Thoracic aorta (tissue), 2 donors: ENCODE measurements at regions not wholly inside any gene's neighbourhood (a gene's known extent, or its start where the extent isn't known, plus 50 kb on each side); places are given as distances from the start of the nearest gene placed in this dataset.
A peak's percentile ranks its signal among the peaks of the same experiment; 100 is the strongest.

Source experiments
- ATAC-seq: fragments of 150-250 bp; one replicate; pipeline ENCODE4 v1.8.0; 2017; ENCODE audit warnings: low read depth; ENCODE audit not compliant: insufficient number of reproducible peaks, low FRiP score
- DNase-seq: peaks from one replicate; pipeline ENCODE4 v3.0.0-alpha.2; 2020; ENCODE audit warnings: low spot score
- H3K27ac ChIP-seq, 2 donors: fragments of 200-600 bp; sonication (generic); 1 replicate in 1 of 2; 2 replicates in 1 of 2; pipeline ENCODE4 v1.5.1; 2016; ENCODE audit warnings: mild to moderate bottlenecking in 2 of 2, moderate library complexity in 2 of 2
- H3K27me3 ChIP-seq: fragments of 200-600 bp; sonication (generic); replicated peaks from 2 replicates; pipeline ENCODE4 v1.6.0; 2016; ENCODE audit warnings: mild to moderate bottlenecking; ENCODE audit not compliant: insufficient read depth
- H3K36me3 ChIP-seq: fragments of 200-600 bp; sonication (generic); one replicate; pipeline ENCODE4 v1.5.1; 2016
- H3K4me1 ChIP-seq, 2 donors: fragments of 200-600 bp; sonication (generic); 1 replicate in 1 of 2; 2 replicates in 1 of 2; pipeline versions ENCODE4 v1.5.1 to v1.6.0; 2016; ENCODE audit warnings: low read depth in 2 of 2, mild to moderate bottlenecking in 1 of 2; ENCODE audit not compliant: control insufficient read depth in 1 of 2
- H3K4me3 ChIP-seq: fragments of 200-600 bp; sonication (generic); 2 replicates; pipeline ENCODE4 v1.5.1; 2016; ENCODE audit warnings: mild to moderate bottlenecking
- H3K9me3 ChIP-seq: fragments of 200-600 bp; sonication (generic); 2 replicates; pipeline ENCODE4 v1.5.1; 2016
- TF ChIP-seq, protein P1 (sequence below): fragments of 200-600 bp; sonication (generic); IDR thresholded peaks from one replicate; pipeline ENCODE4 v1.5.1; 2019; ENCODE audit warnings: antibody characterized with exemption

DNA sequence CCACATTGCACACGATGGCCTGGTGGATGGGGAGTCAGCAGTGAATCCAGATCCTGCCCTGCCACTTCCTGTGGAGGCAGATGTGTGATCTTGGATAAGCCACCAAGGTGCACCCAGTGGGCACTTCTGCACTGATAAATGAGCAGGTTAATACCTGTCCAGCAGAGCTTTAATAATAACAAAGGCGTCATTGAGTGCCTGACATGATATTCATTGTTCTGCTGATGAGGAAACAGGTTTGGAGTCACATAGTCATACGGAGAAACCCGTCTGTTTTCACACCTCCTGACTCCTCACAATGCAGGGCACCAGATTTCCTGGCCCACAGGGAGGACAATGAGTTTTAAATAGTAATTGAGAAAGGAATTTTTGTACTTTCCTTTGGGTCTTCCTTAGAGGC, 324.6 kb upstream of the CDH5 start:
- Histone ChIP-seq H3K4me1 (peaks cover 5 to 15% of the 10 kb centered on the region in 2 donors), H3K27me3 (no peaks in the 10 kb centered on the region), H3K27ac (no peak overlapping the region), H3K4me3 (no peak overlapping the region), H3K9me3 (no peaks in the 10 kb centered on the region), H3K36me3 (no peaks in the 10 kb centered on the region)
- DNase-seq, result no peak
- TF ChIP-seq, protein P1, sequence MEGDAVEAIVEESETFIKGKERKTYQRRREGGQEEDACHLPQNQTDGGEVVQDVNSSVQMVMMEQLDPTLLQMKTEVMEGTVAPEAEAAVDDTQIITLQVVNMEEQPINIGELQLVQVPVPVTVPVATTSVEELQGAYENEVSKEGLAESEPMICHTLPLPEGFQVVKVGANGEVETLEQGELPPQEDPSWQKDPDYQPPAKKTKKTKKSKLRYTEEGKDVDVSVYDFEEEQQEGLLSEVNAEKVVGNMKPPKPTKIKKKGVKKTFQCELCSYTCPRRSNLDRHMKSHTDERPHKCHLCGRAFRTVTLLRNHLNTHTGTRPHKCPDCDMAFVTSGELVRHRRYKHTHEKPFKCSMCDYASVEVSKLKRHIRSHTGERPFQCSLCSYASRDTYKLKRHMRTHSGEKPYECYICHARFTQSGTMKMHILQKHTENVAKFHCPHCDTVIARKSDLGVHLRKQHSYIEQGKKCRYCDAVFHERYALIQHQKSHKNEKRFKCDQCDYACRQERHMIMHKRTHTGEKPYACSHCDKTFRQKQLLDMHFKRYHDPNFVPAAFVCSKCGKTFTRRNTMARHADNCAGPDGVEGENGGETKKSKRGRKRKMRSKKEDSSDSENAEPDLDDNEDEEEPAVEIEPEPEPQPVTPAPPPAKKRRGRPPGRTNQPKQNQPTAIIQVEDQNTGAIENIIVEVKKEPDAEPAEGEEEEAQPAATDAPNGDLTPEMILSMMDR, result no peak
- ATAC-seq, result no peak

DNA sequence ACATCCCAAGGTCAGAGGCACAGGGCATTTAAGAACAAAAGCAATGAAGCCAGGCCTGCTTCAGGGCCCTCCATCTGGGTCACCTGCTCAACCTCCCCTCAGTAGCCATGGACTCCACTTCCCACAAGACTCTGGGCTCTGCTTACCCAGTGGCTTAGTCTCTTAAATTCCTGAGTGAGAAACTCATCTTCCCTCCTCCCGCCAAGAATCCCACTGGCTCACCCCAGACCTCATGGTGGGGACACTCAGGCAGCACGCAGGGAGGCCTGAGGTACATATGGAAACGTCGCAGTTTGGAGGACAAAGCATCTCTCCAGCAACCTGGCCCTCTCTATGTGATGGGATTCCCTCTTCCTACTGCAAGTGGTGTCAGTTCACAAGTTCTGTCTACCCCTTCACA, 326.7 kb upstream of the CDH5 start:
- Histone ChIP-seq H3K9me3 (no peaks in the 10 kb centered on the region), H3K4me1 (peaks cover 15 to 32% of the 10 kb centered on the region in 2 donors), H3K27ac (no peak overlapping the region), H3K36me3 (no peaks in the 10 kb centered on the region), H3K27me3 (no peaks in the 10 kb centered on the region), H3K4me3 (no peak overlapping the region)
- no peak for DNase-seq
- TF ChIP-seq, protein P1, result no peak
- no peak for ATAC-seq

DNA sequence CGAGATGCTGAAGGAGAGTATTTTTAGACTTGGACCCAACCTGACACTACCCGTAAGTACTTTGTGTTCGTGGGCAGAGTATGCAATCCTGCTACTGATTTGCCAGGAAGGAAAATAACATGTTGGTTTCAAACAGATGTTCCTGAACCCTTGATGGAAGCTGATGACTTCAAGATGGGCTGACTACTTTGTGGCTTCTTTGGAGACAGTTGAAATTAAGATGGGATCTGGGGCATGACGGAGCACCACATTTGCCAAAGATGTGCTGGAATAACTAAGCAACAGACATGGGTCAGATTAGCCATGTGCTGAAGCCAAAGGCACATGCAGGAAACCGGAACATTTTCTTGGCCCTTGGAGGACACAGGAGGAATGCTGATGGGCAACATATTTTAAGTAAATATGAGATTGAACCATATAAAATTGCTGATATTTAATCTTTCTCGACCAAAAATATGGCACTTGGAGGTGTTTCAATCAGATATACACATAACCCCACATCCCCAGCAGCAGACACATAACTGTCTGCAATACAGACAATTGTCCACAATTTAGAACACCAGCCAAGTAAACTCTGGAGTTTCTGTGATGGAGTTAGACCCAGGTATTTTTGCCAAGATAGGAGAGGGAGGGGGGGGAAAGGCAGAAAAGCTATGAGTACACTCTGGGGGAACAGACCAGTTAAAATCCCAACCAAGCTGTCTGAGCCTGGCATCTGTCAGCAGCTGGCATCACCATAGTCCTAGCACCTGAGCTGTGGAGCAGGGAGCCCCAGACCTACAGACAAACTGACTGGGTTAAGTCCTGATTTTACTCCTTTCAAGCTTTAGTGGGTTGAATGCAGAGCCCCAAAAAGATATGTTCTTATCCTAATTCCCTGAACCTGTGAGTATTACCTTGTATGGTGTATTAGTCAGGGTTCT, 329.4 kb upstream of the CDH5 start:
- Histone ChIP-seq H3K9me3 (no peaks in the 10 kb centered on the region), H3K36me3 (no peaks in the 10 kb centered on the region), H3K4me1 (peaks cover 15 to 32% of the 10 kb centered on the region in 2 donors), H3K4me3 (peak overlapping the region; percentile 8), H3K27ac (peak overlapping the region; percentile 31), H3K27me3 (no peaks in the 10 kb centered on the region)
- TF ChIP-seq, protein P1, result no peak
- DNase-seq, result no peak
- no peak for ATAC-seq

DNA sequence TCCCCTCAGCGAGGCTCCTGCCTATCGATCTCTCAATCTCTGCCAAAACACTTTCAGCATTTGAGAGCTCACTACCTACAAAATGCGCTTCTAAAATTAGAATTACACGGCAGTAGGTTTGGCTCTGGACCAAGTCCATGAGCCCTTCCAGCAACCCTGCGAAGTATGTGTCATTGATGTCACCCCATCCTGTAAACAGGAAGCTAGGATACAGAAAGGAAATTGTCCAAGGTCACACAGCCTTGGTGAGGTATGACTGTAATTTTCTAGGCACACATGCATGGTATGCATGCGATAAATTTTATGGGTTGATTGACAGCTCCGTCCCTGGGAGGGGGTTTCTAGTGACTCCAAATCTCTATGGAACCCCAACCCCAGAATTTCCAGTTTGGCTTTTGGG, 330.3 kb upstream of the CDH5 start:
- H3K9me3 ChIP-seq, result no peaks in the 10 kb centered on the region
- H3K4me3 ChIP-seq, result peak overlapping the region; percentile 8
- DNase-seq (no peak), ATAC-seq (no peak)
- H3K4me1 ChIP-seq, result peaks cover 15 to 32% of the 10 kb centered on the region in 2 donors
- no peaks in the 10 kb centered on the region for H3K27me3 ChIP-seq
- no peaks in the 10 kb centered on the region for H3K36me3 ChIP-seq
- peak overlapping the region; percentile 11 to 31 for H3K27ac ChIP-seq
- TF ChIP-seq, protein P1, result no peak

DNA sequence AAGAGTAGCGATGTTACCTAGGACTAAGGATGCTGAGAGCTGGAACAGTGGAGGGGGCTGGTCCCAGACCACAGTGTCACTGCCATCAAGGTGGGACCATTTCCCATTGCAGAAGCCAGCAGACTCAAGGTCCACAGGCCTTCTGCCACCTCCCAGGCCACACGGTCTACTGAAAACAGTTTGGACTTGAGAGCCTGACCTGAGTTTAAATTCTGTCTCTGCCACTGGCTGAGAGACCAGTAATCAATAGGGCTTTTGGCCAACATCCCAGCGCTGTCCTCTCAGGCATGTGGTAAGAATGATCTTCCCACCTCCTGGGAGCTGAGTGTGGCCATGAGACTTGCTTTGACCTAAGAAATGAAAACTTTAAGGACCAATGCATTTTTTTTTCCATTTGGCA, 331.4 kb upstream of the CDH5 start:
- Histone ChIP-seq H3K27ac (no peak overlapping the region), H3K27me3 (no peaks in the 10 kb centered on the region)
- no peak for DNase-seq

More for the DNA sequence above, 331.4 kb upstream of the CDH5 start:
- H3K4me3 ChIP-seq, result no peak overlapping the region
- no peaks in the 10 kb centered on the region for H3K9me3 ChIP-seq
- no peaks in the 10 kb centered on the region for H3K36me3 ChIP-seq
- ATAC-seq, result no peak
- peaks cover 15 to 32% of the 10 kb centered on the region in 2 donors for H3K4me1 ChIP-seq
- TF ChIP-seq, protein P1, result no peak
